SU-DHL-6 (cell line): ENCODE measurements at regions not wholly inside any gene's neighbourhood (a gene's known extent, or its start where the extent isn't known, plus 50 kb on each side); places are given as distances from the start of the nearest gene placed in this dataset.
"Not testable (repeated sequence)": the region's sequence is repeated elsewhere in the genome, so short reads cannot be mapped to it uniquely, and the experiment has no call there.

ENCODE experiments used
- H2AFZ ChIP-seq: fragments of 200-600 bp; sonication (generic); 2 replicates; pipeline ENCODE4 v1.6.1; 2014; ENCODE audit warnings: low read depth, mild to moderate bottlenecking, moderate library complexity, mixed read lengths, antibody characterized with exemption, low read length; ENCODE audit not compliant: severe bottlenecking
- H3F3A ChIP-seq: fragments of 200-600 bp; shearing (Covaris generic); 2 replicates; pipeline ENCODE4 v1.6.0; 2016; ENCODE audit warnings: antibody characterized with exemption, mild to moderate bottlenecking; ENCODE audit not compliant: insufficient read depth
- H3K27ac ChIP-seq: fragments of 200-600 bp; sonication (generic); 2 replicates; pipeline ENCODE4 v1.5.1; 2016; ENCODE audit warnings: low read depth, mild to moderate bottlenecking, low read length, moderate library complexity, mixed read lengths
- H3K27me3 ChIP-seq: fragments of 200-600 bp; sonication (generic), shearing (Covaris generic); 2 replicates; pipeline ENCODE4 v1.6.0; 2014; ENCODE audit warnings: mild to moderate bottlenecking, low read length
- H3K36me3 ChIP-seq: fragments of 200-600 bp; sonication (generic); 2 replicates; pipeline ENCODE4 v1.6.1; 2014; ENCODE audit warnings: mild to moderate bottlenecking, low read length, mixed read lengths
- H3K4me2 ChIP-seq: fragments of 300-600, 200-600 bp; shearing (Covaris generic), sonication (generic); 2 replicates; pipeline ENCODE4 v1.6.0; 2014; ENCODE audit warnings: low read length, low read depth, mild to moderate bottlenecking; ENCODE audit not compliant: poor library complexity, severe bottlenecking
- H3K4me3 ChIP-seq: fragments of 200-600 bp; sonication (generic); 2 replicates; pipeline ENCODE4 v1.5.1; 2014; ENCODE audit warnings: antibody characterized with exemption, low read length, mild to moderate bottlenecking, mixed read lengths; ENCODE audit not compliant: insufficient read depth, poor library complexity, severe bottlenecking
- H3K79me2 ChIP-seq: fragments of 200-600 bp; sonication (generic); 2 replicates; pipeline ENCODE4 v1.6.1; 2014; ENCODE audit warnings: mild to moderate bottlenecking, low read length, moderate library complexity; ENCODE audit not compliant: insufficient read depth
- H3K9ac ChIP-seq: fragments of 200-600 bp; sonication (generic); 2 replicates; pipeline ENCODE4 v1.7.0; 2014; ENCODE audit warnings: mild to moderate bottlenecking, low read length
- H3K9me2 ChIP-seq: fragments of 200-600 bp; sonication (generic); replicated peaks from 2 replicates; pipeline ENCODE4 v1.6.1; 2014; ENCODE audit warnings: low read length; ENCODE audit not compliant: insufficient read depth
- H3K9me3 ChIP-seq: fragments of 200-600 bp; sonication (generic); 2 replicates; pipeline ENCODE4 v1.6.1; 2014; ENCODE audit warnings: low read length, mixed read lengths; ENCODE audit not compliant: insufficient read depth
- H4K20me1 ChIP-seq: fragments of 200-600 bp; sonication (generic); 2 replicates; pipeline ENCODE4 v1.6.1; 2014; ENCODE audit warnings: low read depth, mild to moderate bottlenecking, antibody characterized with exemption, low read length, moderate library complexity, mixed read lengths
- CTCF ChIP-seq: fragments of 200-600 bp; sonication (generic); IDR thresholded peaks from one replicate; pipeline ENCODE4 v1.5.1; 2017; ENCODE audit warnings: antibody characterized with exemption, mild to moderate bottlenecking, low read length, moderate library complexity; ENCODE audit not compliant: insufficient read depth, poor library complexity, severe bottlenecking
- EZH2phosphoT487 ChIP-seq: fragments of 200-600 bp; sonication (generic), shearing (Covaris generic); conservative IDR thresholded peaks from 2 replicates; pipeline ENCODE4 v1.6.1; 2018; ENCODE audit warnings: mild to moderate bottlenecking, antibody characterized with exemption, low read length, moderate library complexity, mixed read lengths

DNA sequence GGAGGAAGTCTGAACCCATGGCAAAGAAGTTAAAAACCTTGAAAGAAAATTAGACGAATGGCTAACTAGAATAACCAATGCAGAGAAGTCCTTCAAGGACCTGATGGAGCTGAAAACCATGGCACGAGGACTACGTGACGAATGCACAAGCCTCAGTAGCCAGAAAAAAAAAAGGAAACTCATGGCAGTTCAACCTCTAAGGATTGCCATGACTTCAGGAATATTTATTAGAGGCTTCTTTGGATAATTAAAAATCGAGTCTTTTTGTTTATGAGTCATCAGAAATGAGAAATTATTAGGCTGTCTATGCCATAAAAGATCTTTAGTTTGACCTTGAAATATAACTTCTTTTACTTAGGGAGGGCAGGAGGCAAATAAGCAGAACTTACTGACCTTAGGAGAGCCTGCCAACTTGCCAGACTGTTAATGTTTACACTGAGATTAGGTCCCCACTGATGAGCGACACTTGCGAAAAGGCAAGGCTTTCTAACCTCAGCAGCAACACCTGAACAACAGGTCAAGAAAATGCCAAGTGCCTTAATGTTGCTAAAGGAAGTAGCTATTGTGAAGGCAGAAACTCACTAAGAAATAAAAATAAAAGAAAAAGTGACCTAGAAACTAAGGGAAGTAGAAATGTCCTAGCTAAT lies 55.2 kb upstream of the TUSC1 start:
- no peaks in the 10 kb centered on the region for H3K9me2 ChIP-seq
- no peaks in the 10 kb centered on the region for H3K79me2 ChIP-seq
- no peaks in the 10 kb centered on the region for H3F3A ChIP-seq
- no peak for TF ChIP-seq CTCF
- no peak for TF ChIP-seq EZH2phosphoT487
- H3K36me3 ChIP-seq = no peaks in the 10 kb centered on the region
- H3K4me3 ChIP-seq = no peak overlapping the region
- H3K9me3 ChIP-seq = no peaks in the 10 kb centered on the region
- no peak overlapping the region for H2AFZ ChIP-seq
- H4K20me1 ChIP-seq = no peaks in the 10 kb centered on the region
- no peak overlapping the region for H3K9ac ChIP-seq
- no peaks in the 10 kb centered on the region for H3K27me3 ChIP-seq
- H3K4me2 ChIP-seq = no peak overlapping the region
- H3K27ac ChIP-seq = no peak overlapping the region

GRCh38 chr9:25731895-25732794 lies 53.9 kb upstream of the TUSC1 start:
- not testable (repeated sequence) for H3K9ac ChIP-seq, H2AFZ ChIP-seq, H4K20me1 ChIP-seq, H3K27me3 ChIP-seq, H3K36me3 ChIP-seq, H3K9me2 ChIP-seq, H3K9me3 ChIP-seq, H3K4me3 ChIP-seq, H3K79me2 ChIP-seq, H3F3A ChIP-seq, H3K4me2 ChIP-seq, H3K27ac ChIP-seq
